Stimulated activated CD4-positive, alpha-beta T cell treated with anti-CD3 and anti-CD28 coated beads, Interleukin-2, amount 100 ng/mL, for 48 hours (primary cell): ENCODE measurements at regions not wholly inside any gene's neighbourhood (a gene's known extent, or its start where the extent isn't known, plus 50 kb on each side); places are given as distances from the start of the nearest gene placed in this dataset.

Experiments
- DNase-seq, 2 donors: peaks; one replicate each; pipeline ENCODE4 v3.0.0-alpha.2; 2020

DNA sequence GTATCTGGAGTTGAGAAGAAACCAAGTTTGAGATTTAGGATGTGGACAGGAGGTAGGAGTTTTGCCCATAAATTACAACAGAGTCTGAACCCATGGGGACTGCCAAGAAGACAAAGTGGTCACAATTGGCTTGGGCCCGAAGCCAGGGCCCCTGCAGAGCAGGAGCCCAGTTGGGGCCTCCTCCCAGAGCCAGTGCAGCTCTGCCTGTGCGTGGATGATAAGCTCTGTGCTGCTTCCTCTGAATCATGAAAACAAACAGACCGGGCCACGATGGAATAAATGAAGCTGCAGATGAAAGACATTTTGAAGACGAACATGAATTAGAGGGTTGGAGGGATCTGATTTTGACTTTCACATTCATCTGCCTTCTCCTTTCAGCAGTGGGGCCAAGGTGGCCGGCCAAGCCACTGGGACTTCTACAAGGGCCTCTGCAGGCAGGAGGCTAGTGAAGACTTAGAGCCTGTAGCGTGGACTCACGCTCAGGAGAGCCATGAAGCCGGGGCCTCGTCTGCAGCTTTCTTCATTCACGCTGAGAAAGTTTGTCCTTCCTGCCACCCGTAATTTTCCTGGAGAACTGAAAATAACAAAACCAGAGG, 156.8 kb upstream of the LYZL1 start:
- no peak for DNase-seq

DNA sequence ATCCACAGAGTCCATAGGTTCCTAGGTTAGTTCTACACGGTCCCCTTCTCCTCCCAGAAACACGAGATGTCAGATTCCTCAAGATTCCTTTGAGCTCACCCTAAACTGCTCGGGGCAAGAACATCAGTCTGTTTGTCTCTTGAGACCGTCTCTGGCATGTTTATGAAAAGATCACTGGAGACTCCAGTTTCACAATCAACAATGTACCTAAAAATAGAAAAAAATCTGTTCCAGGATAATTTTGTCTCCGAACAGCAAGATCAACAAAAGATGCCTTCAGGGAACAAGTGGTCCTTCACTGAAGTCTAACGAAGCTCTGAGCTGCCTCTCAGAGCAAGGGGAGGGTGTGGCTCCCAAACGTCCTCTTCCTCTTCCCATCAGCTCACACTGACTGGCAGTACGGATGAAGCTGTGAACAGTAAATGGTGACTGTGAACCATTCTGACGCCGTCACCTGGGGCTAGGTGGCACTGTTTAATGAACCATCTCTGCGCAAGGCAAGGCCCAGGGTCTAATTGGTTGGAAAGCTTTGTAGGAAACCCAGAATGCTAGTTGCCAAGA, 156.2 kb upstream of the LYZL1 start:
- no peak for DNase-seq

DNA sequence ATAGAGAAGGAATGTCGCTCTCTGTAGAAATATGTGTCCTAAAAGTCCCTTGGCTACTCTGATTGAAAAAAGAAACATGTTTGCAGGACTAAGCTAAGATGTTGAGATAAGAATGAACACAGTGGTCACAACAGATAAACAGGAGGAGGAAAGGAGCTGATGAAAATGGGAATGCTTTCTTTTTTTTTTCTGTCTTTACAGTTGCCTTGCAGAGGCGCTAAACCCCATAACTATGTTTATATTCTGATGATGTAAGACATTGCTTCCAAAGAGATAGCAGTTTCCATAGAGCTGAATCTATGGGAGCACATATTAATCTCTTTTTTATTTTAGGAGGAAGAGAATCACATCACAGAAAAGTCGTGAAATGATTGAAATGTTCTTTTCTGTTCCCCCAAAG, 153.5 kb upstream of the LYZL1 start:
- DNase-seq: no peak

DNA sequence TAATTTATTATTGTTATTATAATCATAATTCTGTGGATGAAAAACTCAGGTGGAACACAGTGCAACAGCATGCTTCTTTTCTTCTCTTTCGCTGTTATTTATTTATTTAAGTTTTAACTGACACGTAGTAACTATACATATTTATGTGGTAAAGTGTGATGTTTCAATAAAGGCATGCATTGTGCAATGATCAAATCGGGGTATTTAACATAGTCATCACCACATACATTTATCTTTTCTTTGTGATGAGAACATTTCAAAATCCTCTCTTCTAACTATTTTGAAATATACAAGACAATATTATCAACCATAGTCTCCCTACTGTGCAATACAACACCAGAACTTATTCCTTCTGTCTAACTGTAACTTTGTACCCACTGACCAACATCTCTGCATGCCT, 152.5 kb upstream of the LYZL1 start:
- DNase-seq: no peak

DNA sequence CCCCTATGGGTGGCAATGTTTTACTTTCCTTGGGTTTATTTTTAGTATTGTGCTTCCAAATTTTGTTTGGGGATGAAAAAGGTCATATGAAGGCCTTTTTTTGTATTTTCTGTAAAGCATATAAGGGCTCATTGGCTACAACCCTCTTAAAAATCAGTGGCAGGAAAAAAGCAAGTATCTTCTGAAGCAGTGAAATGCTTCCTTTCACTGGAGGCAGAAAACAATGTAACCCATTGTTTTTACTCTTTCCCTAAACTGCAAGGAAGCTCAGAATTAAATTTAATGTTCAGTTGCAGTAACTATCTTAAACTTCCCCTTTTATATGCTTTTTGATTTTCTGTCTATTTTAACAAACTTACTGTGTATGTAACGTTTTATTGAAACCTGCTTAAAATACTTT, 148.7 kb upstream of the LYZL1 start:
- DNase-seq: no peak

DNA sequence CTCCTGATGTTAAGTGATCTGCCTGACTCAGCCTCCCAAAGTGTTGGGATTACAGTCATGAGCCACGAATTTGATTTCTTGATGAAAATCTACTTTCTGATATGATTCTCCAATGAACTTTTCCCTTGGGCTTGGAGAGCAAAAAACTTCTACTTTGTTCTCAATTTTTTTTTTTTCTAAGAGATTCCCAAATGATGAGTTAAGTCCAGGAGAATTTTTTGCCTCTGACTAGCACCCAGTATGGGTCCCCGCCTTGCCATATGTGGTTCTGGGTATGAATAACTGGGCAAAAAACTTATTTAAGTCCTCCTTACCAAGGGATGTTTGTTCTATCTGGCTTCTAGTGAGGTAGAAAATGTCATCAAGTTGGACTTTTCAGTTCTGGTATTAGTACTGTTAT, 147.9 kb upstream of the LYZL1 start:
- DNase-seq: no peak

DNA sequence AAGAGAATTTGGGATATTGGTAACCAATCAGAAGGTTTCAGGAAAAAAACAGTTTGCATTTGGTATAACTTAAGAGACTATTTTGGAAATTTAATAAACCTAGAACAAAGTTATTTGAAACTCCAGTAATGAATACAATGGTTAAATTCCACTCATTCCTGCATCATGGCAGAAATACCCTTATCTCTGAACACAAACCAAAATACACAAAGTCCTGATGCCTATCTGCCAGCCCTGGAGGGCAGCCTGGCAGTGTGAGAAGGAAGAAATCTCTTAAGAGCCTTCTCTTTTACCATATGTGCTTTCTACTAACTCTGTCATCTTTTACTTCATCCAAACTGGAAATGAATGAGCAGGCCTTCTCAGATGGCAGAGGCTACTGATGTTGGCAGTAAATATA, 147.1 kb upstream of the LYZL1 start:
- DNase-seq: no peak

DNA sequence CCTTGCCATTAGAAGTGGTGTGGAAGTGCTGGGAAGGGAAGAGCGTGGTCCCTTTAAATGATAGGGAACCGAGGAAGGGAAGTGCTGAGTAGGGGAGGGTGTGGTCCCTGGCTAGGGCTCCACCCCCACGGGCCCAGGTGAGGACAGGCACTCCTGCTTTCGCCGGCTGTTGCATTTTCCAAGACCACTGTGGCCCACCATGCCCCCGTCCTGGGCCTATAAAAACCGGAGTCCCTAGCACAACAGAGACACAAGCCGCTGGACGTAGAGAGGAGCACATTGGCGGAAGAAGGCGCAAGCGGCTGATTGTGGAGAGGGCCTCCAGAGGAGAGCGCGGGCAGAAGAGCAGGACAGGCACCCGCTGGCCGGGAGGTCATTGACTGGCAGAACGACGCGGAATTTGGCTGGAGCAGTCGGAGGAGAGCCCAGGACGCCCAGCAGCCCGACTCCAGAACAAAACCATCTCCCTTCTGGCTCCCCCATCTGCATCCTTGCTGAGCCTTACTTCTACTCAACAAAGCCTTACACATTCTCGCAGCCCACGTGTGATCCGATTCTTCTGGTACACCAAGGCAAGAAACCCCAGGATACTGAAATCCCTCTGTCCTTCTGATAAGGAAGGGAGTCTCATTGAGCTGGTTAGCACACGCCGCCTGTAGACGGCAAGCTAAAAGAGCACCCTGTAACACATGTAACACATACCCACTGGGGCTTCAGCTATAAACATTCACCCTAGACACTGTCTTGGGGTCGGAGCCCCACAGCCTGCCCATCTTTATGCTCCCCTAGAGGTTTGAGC, 146.2 kb upstream of the LYZL1 start:
- no peak for DNase-seq

DNA sequence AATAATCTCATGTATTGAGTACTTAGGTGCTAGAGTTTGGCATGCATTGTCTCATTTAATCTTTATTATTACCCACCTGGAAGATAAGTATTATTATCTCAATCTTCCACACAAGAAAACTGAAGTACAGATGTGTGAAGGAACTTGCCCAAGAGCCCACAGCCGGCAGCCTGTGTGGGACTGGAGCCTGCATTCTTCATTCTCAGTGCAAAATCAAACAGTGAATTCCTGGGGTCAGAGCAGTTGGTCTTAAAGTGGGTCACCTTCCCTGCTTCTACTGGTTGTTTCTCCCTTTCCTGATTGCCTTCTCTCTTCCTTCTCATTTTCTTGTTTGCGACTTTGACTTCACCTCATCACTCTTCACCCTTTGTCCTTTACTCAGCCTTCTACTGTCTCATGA, 144.7 kb upstream of the LYZL1 start:
- no peak for DNase-seq

DNA sequence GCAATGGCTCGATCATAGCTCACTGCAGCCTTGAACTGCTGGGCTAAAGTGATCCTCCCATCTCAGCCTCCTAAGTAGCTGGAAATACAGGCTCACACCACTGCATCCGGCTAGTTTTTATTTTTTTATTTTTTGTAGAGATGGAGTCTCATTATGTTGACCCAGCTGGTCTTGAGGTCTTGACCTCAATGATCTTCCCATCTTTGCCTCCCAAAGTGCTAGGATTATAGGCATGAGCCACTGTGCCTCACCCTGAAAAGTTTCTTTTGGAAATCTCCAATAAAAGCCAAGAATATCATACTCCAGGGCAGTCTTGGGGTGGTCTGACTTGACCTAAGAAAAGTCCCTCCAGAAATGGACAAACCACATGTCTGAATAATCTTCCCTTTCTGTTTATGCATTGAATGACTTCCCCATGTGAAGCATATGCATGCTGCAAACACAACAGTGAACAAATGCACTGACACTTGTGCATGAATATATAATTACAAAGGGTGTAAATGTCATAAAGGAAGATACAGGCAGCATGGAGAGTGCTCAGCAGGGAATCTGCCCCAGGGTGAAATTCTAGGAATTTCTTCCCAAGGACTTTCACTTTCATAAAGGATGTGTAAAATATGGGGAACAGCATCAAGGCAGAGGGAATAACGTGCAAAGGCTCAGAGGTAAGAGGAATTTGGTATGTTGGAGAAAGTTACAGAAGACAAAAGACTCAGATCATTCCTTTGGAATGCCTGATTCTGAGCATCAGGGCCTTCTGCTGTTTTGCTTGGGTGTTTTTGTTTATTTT, 142.4 kb upstream of the LYZL1 start:
- DNase-seq: no peak

DNA sequence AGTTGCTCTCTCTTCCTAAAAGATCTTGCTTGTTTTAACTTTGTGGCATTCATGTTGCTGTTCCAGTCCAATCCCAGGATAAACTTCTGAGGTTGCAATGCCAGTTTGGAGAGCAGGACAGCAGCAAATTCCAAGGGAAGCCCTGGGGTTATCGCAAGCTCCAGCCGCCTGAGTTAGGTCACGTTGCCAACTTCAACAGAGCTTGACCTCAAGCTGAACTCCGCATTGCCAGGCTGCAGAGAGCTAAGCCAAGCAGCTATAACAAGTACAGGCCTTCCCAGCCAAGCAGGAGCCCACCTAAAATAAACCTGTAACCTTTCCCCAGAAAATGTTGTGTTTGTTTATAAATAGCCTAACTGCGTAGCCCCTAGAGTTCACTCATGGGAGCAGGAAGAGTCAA, 138.9 kb upstream of the LYZL1 start:
- no peak for DNase-seq

DNA sequence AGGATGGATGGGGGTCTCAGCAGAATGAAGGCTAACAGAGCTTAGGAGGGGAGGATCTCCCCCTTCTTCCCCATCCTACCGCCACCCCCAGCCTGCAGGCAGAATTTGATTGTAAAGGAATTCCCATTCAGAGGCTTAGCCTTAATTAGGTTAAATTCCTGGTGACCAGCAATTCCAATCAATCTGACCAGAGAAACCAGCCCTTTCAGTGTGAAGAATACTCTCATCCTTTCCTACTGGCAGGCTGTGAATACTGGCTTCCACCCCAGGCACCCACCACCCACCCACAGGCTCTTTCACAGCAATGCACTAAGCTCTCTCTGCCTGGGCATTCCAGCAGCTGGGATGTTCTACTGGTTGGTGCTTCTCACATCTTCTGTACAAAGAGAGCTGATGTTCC, 137.9 kb upstream of the LYZL1 start:
- no peak for DNase-seq

DNA sequence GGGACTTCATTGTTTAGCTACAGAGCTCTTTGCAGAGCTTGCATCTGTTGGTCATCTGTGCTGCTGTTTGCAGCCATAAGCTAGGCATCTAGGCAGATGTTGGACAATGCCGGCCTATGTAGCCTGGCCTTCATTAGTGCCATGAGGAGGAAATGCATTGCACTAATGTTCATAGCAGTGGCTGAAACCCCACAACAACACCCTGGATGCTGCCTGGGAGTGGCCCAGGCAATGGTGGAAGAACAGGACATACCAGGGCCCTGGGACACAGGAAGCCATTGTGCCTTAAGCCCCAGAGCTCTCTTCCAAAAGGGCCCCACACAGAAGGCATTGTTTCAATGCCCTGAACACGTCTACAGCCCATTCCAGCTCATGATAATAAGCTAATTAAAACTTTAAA, 131.5 kb upstream of the LYZL1 start:
- no peak for DNase-seq

DNA sequence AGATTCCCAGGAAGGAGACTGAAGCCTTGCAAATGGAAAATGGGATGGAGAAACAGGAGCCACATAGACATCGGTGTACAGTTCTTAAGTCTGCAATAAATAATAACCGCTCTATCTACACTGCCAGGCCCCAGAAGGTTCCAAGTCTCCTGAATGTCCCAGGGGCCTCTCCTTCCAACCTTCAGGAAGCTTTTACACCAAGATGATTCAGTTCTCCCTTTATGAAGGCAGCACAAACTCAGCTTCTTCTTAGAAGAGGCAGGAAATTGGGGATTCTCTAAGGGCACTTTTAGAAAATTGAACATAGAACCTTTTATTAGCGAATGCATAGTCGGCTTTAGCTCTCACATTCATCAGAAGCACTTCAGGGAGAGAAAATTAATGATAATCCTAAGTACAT, 130.8 kb upstream of the LYZL1 start:
- no peak for DNase-seq

DNA sequence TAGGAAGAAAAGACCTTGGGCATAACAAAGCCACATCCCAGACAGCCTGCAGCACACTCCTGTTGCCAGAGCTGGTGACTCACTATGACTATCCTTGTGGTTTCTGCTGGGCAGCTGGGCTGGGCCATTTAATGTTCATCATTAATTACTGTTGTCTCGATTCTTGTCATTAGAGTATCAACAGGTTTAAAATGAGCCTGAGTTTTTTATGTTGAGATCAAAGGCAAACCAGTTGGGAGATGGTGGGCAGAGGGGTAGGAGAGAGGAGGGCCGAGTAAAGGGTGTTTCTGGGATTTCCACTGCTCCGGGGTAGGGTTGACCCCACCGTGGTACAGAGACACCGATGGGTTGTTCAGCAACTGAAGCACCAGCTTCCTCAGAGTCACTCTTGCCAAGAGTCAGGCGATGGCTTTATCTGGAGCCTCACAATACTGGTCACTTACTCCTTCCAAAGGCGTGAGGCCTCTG, 128.7 kb upstream of the LYZL1 start:
- no peak for DNase-seq

DNA sequence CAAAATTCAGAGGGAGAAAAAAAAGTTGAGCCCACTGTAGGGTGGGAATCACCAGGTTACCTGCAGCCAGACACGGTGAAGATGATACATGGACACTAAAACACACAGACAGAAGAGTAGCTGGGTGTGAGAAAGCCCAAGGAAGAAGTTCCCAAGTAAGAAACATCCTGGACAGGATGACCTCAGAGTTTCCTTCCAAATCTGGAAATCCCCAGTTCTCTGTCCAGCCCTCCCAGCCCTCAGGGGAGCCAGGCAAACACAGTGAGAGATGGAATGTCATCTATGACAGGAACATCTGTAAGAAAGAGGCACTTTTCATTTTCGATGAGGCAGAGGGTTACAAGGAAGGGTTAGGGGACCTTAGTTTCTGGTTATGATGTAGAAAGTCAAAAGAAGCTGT, 125.1 kb upstream of the LYZL1 start:
- DNase-seq: no peak

DNA sequence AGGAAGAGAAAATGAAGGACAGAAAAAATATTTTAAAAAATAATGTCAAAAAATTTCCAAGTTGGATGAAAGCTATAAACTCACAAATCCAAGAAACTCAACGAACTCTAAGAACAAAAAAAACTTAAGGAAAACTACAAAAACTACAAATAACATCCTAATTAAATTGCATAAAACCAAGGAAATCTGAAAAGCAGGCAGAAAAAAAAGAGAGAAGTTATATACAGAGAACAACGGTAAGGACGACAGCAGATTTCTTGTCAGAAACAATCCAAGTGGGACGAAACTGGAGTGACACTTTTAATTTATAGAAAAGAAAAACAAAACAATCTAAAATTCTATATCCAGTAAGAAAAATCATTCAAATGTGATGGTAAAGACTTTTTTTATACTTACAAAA, 122.2 kb upstream of the LYZL1 start:
- DNase-seq: no peak

DNA sequence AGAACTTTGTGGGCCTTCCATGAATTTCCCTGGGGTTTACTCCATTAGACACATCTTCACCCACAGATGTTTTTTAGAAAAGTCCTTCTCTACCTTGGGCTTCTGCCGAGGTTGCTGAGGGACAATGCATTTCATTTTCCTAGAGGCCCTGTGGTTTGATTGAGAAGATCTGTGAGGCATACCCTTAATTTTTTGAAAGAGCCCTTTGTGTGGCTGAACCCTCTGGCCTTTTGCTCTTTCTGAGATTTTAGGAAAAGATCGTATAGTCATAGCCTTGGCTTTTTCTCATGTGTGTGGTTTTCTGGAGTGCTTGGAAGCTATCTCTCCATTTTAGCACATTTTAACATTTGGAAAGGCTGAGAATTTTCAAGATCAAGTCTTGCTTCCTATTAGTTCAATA, 119.8 kb upstream of the LYZL1 start:
- no peak for DNase-seq

DNA sequence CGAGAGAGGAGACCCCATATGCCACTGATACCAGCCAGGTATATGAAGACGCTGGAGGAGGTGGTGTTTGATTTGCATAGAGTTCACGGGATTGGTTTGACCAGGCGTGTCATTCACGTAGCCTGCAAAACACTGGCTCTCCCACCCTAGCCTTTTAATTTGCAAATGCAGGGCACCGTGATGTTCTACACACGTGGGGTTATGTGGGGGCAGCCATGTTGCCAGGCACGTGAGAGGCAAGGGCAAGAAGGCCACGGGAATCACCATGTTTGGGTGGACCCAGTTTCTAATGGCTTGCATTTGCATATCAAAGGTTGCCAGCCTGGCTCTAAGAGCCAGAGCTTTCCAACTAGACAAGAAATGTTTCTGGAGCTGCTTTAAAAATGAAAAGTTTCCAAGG, 117.2 kb upstream of the LYZL1 start:
- DNase-seq: no peak

DNA sequence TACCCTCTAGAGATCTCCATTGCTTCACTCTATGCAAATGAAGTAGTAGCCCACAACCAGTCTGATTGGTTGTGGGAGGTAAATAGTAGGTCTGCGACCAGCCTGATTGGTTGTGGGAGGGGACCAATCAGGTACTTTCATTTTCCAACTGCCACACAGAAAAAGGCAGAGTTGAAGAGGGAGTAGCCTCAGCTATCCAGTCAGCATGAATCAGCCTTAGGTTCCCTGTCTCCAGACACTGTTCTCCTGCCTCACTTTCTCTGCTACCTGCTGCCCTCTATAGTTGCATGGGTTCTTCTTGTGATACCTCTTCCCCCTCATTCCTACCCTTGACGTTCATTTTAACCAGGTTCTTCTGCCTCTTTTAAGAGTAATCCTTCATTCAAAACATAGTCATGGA, 114.5 kb upstream of the LYZL1 start:
- no peak for DNase-seq

DNA sequence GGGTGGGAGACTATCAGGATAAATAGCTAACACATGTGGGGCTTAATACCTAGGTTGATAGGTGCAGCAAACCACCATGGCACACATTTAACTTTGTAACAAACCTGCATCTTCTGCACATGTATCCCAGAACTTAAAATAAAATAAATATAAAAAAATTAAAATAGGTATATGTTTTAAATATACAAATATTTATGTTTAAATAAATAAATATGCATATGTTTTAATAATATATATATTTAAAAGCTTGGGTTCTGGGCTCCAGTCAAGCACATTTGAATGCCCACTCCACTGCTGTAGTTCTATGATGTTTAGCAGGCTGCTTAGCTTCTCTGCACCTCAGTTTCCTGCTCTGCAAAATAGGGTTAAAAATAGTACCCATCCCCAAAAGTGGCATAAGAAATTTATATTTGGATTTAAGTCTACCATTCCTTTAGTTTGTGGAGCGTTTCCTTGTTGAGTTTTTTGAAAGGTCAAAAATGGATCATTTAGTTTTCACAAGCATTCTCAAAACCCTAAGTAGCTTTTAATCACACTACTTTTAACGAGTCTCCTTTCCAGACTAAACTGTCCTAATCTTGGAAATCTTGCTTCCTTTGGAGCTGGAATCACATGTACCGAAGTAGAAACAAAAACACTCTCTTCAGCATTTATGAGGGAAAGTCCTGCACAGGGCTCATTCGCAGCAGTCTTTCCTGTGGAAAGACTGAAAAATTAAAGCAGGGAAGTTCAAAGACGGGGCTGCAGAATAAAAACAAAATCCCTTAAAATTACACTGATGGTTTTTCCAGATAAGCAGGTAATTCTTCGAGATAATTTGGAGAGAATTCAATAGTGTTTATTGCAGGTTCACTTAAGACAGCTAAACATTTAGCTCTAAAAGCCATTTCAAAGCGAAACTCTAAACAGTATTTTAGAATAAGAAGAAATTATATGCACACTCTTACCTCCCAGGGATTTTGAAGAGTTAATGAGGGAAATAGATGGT, 111.7 kb upstream of the LYZL1 start:
- DNase-seq: no peak

DNA sequence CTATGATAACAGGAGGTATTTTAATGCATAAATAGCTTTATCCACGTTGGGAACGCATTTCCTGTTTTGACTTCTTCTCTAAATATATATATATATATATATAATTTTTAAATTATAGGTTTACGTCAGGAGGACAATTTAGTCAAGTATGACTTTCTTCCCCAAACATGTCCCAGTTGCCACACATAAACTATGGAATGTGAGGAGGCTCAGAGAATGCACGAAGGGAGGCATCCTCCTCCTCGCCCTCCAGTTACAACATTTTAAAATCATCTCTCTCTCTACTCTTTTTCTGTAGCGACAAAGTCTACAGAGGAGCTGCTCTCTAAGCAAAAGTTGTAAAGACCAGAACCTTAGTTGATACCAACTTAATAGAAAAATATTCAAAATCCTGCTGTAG, 106.9 kb upstream of the LYZL1 start:
- no peak for DNase-seq
